ENCODE measurements at regions not wholly inside any gene's neighbourhood (a gene's known extent, or its start where the extent isn't known, plus 50 kb on each side); places are given as distances from the start of the nearest gene placed in this dataset.

GRCh38 chr2:128497461-128497860, 178.8 kb upstream of the HS6ST1 start (continued):
- no peak for TF ChIP-seq CTCFL (IDR thresholded peaks at IDR 0.05; ENCODE audit: borderline replicate concordance, insufficient read depth, low read depth, low read length, poor library complexity, severe bottlenecking)
- no peak for TF ChIP-seq CHAMP1 (IDR thresholded peaks at IDR 0.05)
- no peak for TF ChIP-seq NFRKB (IDR thresholded peaks at IDR 0.05; ENCODE audit: low read depth)
- no peak for TF ChIP-seq ZFPM2 (CRISPR knock-in tag; IDR thresholded peaks at IDR 0.05)
- no peak for TF ChIP-seq MYBL2 (IDR thresholded peaks at IDR 0.05; ENCODE audit: low read depth)
- no peak for TF ChIP-seq MYBL2 (CRISPR knock-in tag; IDR thresholded peaks at IDR 0.05; ENCODE audit: borderline replicate concordance)
- TF ChIP-seq UBTF (IDR thresholded peaks at IDR 0.05; ENCODE audit: borderline replicate concordance in 1 of 2, low read depth in 2 of 2, low read length in 2 of 2) = no peak
